ENCODE measurements at regions not wholly inside any gene's neighbourhood (a gene's known extent, or its start where the extent isn't known, plus 50 kb on each side); places are given as distances from the start of the nearest gene placed in this dataset.

GRCh38 chr4:116512552-116512951, 572.8 kb downstream of the TRAM1L1 start:
- DNase-seq: no peak
- H3K4me2 ChIP-seq (ENCODE audit: insufficient read depth, insufficient read length, low read length): no peak overlapping the region
- no peak overlapping the region for H3K27ac Mint-ChIP-seq
- no peaks in the 10 kb centered on the region for H3K4me1 ChIP-seq (ENCODE audit: insufficient read depth, low read length)
- no peak overlapping the region for H2BK15ac ChIP-seq (ENCODE audit: low read depth, low read length)
- no peak overlapping the region for H2AK5ac ChIP-seq (ENCODE audit: insufficient read length, low read length)
- no peak overlapping the region for H4K8ac ChIP-seq (replicated peaks; ENCODE audit: insufficient read length, low read depth, low read length)
- H3K23me2 ChIP-seq (ENCODE audit: insufficient read length, low read depth, low read length, poor library complexity, severe bottlenecking): no peaks in the 10 kb centered on the region
- no peak overlapping the region for H3K4me3 Mint-ChIP-seq
- no peak overlapping the region for H3K9ac ChIP-seq (ENCODE audit: extremely low read depth, insufficient read length, low read length)
- H3K79me2 ChIP-seq (ENCODE audit: insufficient read depth, low read length): no peaks in the 10 kb centered on the region
- no CpG with 5 or more reads among the region's 3 CpGs for WGBS (ENCODE audit: extremely low coverage, insufficient read length, low lambda C conversion rate)
- H4K20me1 ChIP-seq (ENCODE audit: control insufficient read depth, insufficient read depth, insufficient read length): no peaks in the 10 kb centered on the region
- no peak overlapping the region for H2BK20ac ChIP-seq (ENCODE audit: low read depth, low read length, poor library complexity, severe bottlenecking)
- H3K56ac ChIP-seq (ENCODE audit: insufficient read length, low read depth, low read length): no peak overlapping the region
- no peak overlapping the region for H3K14ac ChIP-seq (ENCODE audit: insufficient read depth, low read length)
- H2BK5ac ChIP-seq (ENCODE audit: insufficient read length, low read length): no peak overlapping the region
- no peak overlapping the region for H2BK120ac ChIP-seq (ENCODE audit: low read depth, low read length, poor library complexity, severe bottlenecking)
- no peak for TF ChIP-seq CTCF (conservative IDR thresholded peaks at IDR 0.05)
- no peak overlapping the region for H3T11ph ChIP-seq (ENCODE audit: low read length)
- no peaks in the 10 kb centered on the region for H3K4me1 Mint-ChIP-seq
- peaks cover 0 to 8% (median 0%) of the 10 kb centered on the region in 3 experiments; a peak in 3 of 7 replicates for H3K36me3 Mint-ChIP-seq (ENCODE audit: insufficient read depth in 1 of 3, low read depth in 3 of 3)
- H3K79me1 ChIP-seq (ENCODE audit: insufficient read depth, low read depth, low read length, poor library complexity, severe bottlenecking): no peaks in the 10 kb centered on the region
- no peak overlapping the region for H3K27ac ChIP-seq (ENCODE audit: insufficient read length, low read depth, low read length)
- no peak overlapping the region for H3K4ac ChIP-seq (ENCODE audit: low read depth, low read length)
- H3K27me3 Mint-ChIP-seq (ENCODE audit: low read depth): no peaks in the 10 kb centered on the region
- H4K91ac ChIP-seq (ENCODE audit: insufficient read length, low read depth, low read length): no peak overlapping the region
- H3K23ac ChIP-seq (ENCODE audit: insufficient read length, low read depth, low read length): no peak overlapping the region
- no peak overlapping the region for H2BK12ac ChIP-seq (ENCODE audit: insufficient read length, low read depth, low read length)
- H3K9me3 ChIP-seq (ENCODE audit: control insufficient read depth, low read depth, low read length): no peaks in the 10 kb centered on the region
- no peaks in the 10 kb centered on the region for H3K27me3 ChIP-seq (ENCODE audit: insufficient read depth, low read length)
- no peak overlapping the region for H2AFZ ChIP-seq (ENCODE audit: low read length)
- H3K9me3 Mint-ChIP-seq: peaks cover 8 to 18% of the 10 kb centered on the region in 2 experiments; a peak in 4 of 5 replicates
- no peak overlapping the region for H4K5ac ChIP-seq (ENCODE audit: insufficient read length, low read depth, low read length)
- no peak overlapping the region for H3K18ac ChIP-seq (ENCODE audit: insufficient read length, low read depth, low read length)
